Effector memory CD8-positive, alpha-beta T cell (primary cell): ENCODE measurements at regions not wholly inside any gene's neighbourhood (a gene's known extent, or its start where the extent isn't known, plus 50 kb on each side); places are given as distances from the start of the nearest gene placed in this dataset.

ENCODE experiments used
- ATAC-seq: fragments of 150-1000 bp; cut with Tn5 transposase; replicated peaks from 2 replicates; pipeline ENCODE4 v1.10.0; 2021; ENCODE audit warnings: mild to moderate bottlenecking, moderate library complexity
- DNase-seq, 3 experiments: peaks; one replicate each; pipeline ENCODE4 v3.0.0; 2021
- H3K27ac Mint-ChIP-seq, 2 donors: one replicate each; pipeline ENCODE4 v1.8.0; 2022; ENCODE audit warnings: mild to moderate bottlenecking in 2 of 2, mixed read lengths in 2 of 2, moderate library complexity in 2 of 2
- H3K27me3 Mint-ChIP-seq, 2 donors: one replicate each; pipeline ENCODE4 v1.8.0; 2022; ENCODE audit warnings: mixed read lengths in 2 of 2
- H3K36me3 Mint-ChIP-seq: one replicate; pipeline ENCODE4 v1.8.0; 2022; ENCODE audit warnings: mild to moderate bottlenecking, moderate library complexity, mixed read lengths; ENCODE audit not compliant: insufficient read depth
- H3K4me1 Mint-ChIP-seq, 2 donors: one replicate each; pipeline ENCODE4 v1.8.0; 2022; ENCODE audit warnings: low read depth in 2 of 2, mixed read lengths in 2 of 2
- H3K4me3 Mint-ChIP-seq, 2 donors: one replicate each; pipeline ENCODE4 v1.8.0; 2022; ENCODE audit warnings: mild to moderate bottlenecking in 2 of 2, mixed read lengths in 2 of 2, moderate library complexity in 2 of 2
- H3K9me3 Mint-ChIP-seq, 2 donors: one replicate each; pipeline ENCODE4 v1.8.0; 2022; ENCODE audit warnings: mixed read lengths in 2 of 2

GRCh38 chr12:88393017-88393767 lies 187.1 kb downstream of the KITLG start:
- peaks cover 5% of the 10 kb centered on the region for H3K36me3 Mint-ChIP-seq
- DNase-seq: no peak
- H3K4me1 Mint-ChIP-seq: no peaks in the 10 kb centered on the region
- ATAC-seq: no peak
- peaks cover 2 to 5% of the 10 kb centered on the region in 2 donors for H3K9me3 Mint-ChIP-seq
- H3K27ac Mint-ChIP-seq: no peak overlapping the region
- no peak overlapping the region for H3K4me3 Mint-ChIP-seq
- H3K27me3 Mint-ChIP-seq: no peaks in the 10 kb centered on the region

- Mint-ChIP-seq H3K36me3 (peaks cover 5% of the 10 kb centered on the region), H3K4me1 (no peaks in the 10 kb centered on the region), H3K27me3 (no peaks in the 10 kb centered on the region), H3K4me3 (no peak overlapping the region), H3K9me3 (peaks cover 0 to 2% of the 10 kb centered on the region in 2 donors), H3K27ac (no peak overlapping the region)
- DNase-seq (no peak), ATAC-seq (no peak)
Observed at GRCh38 chr12:88398031-88398430, 182.2 kb downstream of the KITLG start.

GRCh38 chr12:88399811-88400210 lies 180.5 kb downstream of the KITLG start:
- no peak for DNase-seq
- Mint-ChIP-seq H3K27ac (no peak overlapping the region), H3K4me1 (no peaks in the 10 kb centered on the region), H3K4me3 (no peak overlapping the region), H3K9me3 (no peaks in the 10 kb centered on the region), H3K27me3 (no peaks in the 10 kb centered on the region), H3K36me3 (no peaks in the 10 kb centered on the region)
- ATAC-seq: no peak

- Mint-ChIP-seq H3K27me3 (no peaks in the 10 kb centered on the region), H3K27ac (no peak overlapping the region), H3K4me1 (no peaks in the 10 kb centered on the region), H3K9me3 (no peaks in the 10 kb centered on the region), H3K36me3 (no peaks in the 10 kb centered on the region), H3K4me3 (no peak overlapping the region)
- ATAC-seq (no peak), DNase-seq (no peak)
Observed at GRCh38 chr12:88400302-88400701, 180.0 kb downstream of the KITLG start.

GRCh38 chr12:88401155-88401554 lies 179.1 kb downstream of the KITLG start:
- Mint-ChIP-seq H3K9me3 (no peaks in the 10 kb centered on the region), H3K27ac (no peak overlapping the region), H3K36me3 (no peaks in the 10 kb centered on the region), H3K27me3 (no peaks in the 10 kb centered on the region), H3K4me3 (peak overlapping the region in 1 of 2 donors; percentile 5), H3K4me1 (no peaks in the 10 kb centered on the region)
- DNase-seq (no peak), ATAC-seq (no peak)

GRCh38 chr12:88406905-88407304 lies 173.4 kb downstream of the KITLG start:
- H3K27me3 Mint-ChIP-seq: no peaks in the 10 kb centered on the region

GRCh38 chr12:88408823-88409222 lies 171.4 kb downstream of the KITLG start:
- no peaks in the 10 kb centered on the region for H3K4me1 Mint-ChIP-seq
- H3K36me3 Mint-ChIP-seq: no peaks in the 10 kb centered on the region
- peaks cover 0 to 3% of the 10 kb centered on the region in 2 donors for H3K9me3 Mint-ChIP-seq
- H3K27ac Mint-ChIP-seq: no peak overlapping the region
- ATAC-seq (no peak), DNase-seq (no peak)
- H3K4me3 Mint-ChIP-seq: no peak overlapping the region
- no peaks in the 10 kb centered on the region for H3K27me3 Mint-ChIP-seq

More at GRCh38 chr12:88406905-88407304, 173.4 kb downstream of the KITLG start:
- Mint-ChIP-seq H3K9me3 (peaks cover 0 to 3% of the 10 kb centered on the region in 2 donors), H3K27ac (no peak overlapping the region), H3K4me3 (no peak overlapping the region), H3K36me3 (no peaks in the 10 kb centered on the region), H3K4me1 (no peaks in the 10 kb centered on the region)
- ATAC-seq (no peak), DNase-seq (no peak)

- Mint-ChIP-seq H3K27me3 (no peaks in the 10 kb centered on the region), H3K27ac (no peak overlapping the region), H3K4me3 (no peak overlapping the region), H3K36me3 (no peaks in the 10 kb centered on the region), H3K9me3 (peaks cover 0 to 3% of the 10 kb centered on the region in 2 donors), H3K4me1 (no peaks in the 10 kb centered on the region)
- ATAC-seq: no peak
- DNase-seq: no peak
Observed at GRCh38 chr12:88409257-88409656, 171.0 kb downstream of the KITLG start.

- Mint-ChIP-seq H3K36me3 (no peaks in the 10 kb centered on the region), H3K4me3 (no peak overlapping the region), H3K27ac (no peak overlapping the region), H3K27me3 (no peaks in the 10 kb centered on the region), H3K9me3 (peaks cover 0 to 3% of the 10 kb centered on the region in 2 donors), H3K4me1 (no peaks in the 10 kb centered on the region)
- ATAC-seq (no peak), DNase-seq (no peak)
Observed at GRCh38 chr12:88411689-88412088, 168.6 kb downstream of the KITLG start.

GRCh38 chr12:88413646-88414045 lies 166.6 kb downstream of the KITLG start:
- no peak overlapping the region for H3K27ac Mint-ChIP-seq
- H3K27me3 Mint-ChIP-seq: no peaks in the 10 kb centered on the region
- no peaks in the 10 kb centered on the region for H3K4me1 Mint-ChIP-seq
- H3K4me3 Mint-ChIP-seq: no peak overlapping the region
- DNase-seq (no peak), ATAC-seq (no peak)
- no peaks in the 10 kb centered on the region for H3K36me3 Mint-ChIP-seq
- no peaks in the 10 kb centered on the region for H3K9me3 Mint-ChIP-seq

- no peak for ATAC-seq
- H3K9me3 Mint-ChIP-seq: no peaks in the 10 kb centered on the region
- H3K36me3 Mint-ChIP-seq: no peaks in the 10 kb centered on the region
- no peak for DNase-seq
- H3K4me3 Mint-ChIP-seq: no peak overlapping the region
- H3K27ac Mint-ChIP-seq: no peak overlapping the region
- H3K27me3 Mint-ChIP-seq: no peaks in the 10 kb centered on the region
- H3K4me1 Mint-ChIP-seq: no peaks in the 10 kb centered on the region
Observed at GRCh38 chr12:88416155-88416554, 164.1 kb downstream of the KITLG start.

GRCh38 chr12:88416786-88417185 lies 163.5 kb downstream of the KITLG start:
- Mint-ChIP-seq H3K27me3 (no peaks in the 10 kb centered on the region), H3K4me3 (no peak overlapping the region), H3K27ac (no peak overlapping the region), H3K9me3 (no peaks in the 10 kb centered on the region), H3K4me1 (no peaks in the 10 kb centered on the region), H3K36me3 (no peaks in the 10 kb centered on the region)
- DNase-seq (no peak), ATAC-seq (no peak)

- H3K4me1 Mint-ChIP-seq: no peaks in the 10 kb centered on the region
- DNase-seq (no peak), ATAC-seq (no peak)
- no peaks in the 10 kb centered on the region for H3K27me3 Mint-ChIP-seq
- H3K9me3 Mint-ChIP-seq: no peaks in the 10 kb centered on the region
- H3K27ac Mint-ChIP-seq: no peak overlapping the region
- no peak overlapping the region for H3K4me3 Mint-ChIP-seq
- H3K36me3 Mint-ChIP-seq: no peaks in the 10 kb centered on the region
Observed at GRCh38 chr12:88417531-88417930, 162.7 kb downstream of the KITLG start.

GRCh38 chr12:88418856-88419497 lies 161.3 kb downstream of the KITLG start:
- no peaks in the 10 kb centered on the region for H3K9me3 Mint-ChIP-seq
- DNase-seq: no peak
- H3K4me1 Mint-ChIP-seq: no peaks in the 10 kb centered on the region
- no peak overlapping the region for H3K4me3 Mint-ChIP-seq
- H3K27ac Mint-ChIP-seq: no peak overlapping the region
- H3K27me3 Mint-ChIP-seq: no peaks in the 10 kb centered on the region
- H3K36me3 Mint-ChIP-seq: no peaks in the 10 kb centered on the region
- ATAC-seq: no peak
